SKM-1 (cell line): ENCODE measurements at regions not wholly inside any gene's neighbourhood (a gene's known extent, or its start where the extent isn't known, plus 50 kb on each side); places are given as distances from the start of the nearest gene placed in this dataset.

ENCODE experiments used
- DNase-seq: peaks from one replicate; lab custom pipeline; 2025; ENCODE audit not compliant: unreplicated experiment; lab: John Stamatoyannopoulos, UW

- no peak for DNase-seq
Measured at GRCh38 chr22:49373801-49374226, 453.9 kb downstream of the BRD1 start.

DNA sequence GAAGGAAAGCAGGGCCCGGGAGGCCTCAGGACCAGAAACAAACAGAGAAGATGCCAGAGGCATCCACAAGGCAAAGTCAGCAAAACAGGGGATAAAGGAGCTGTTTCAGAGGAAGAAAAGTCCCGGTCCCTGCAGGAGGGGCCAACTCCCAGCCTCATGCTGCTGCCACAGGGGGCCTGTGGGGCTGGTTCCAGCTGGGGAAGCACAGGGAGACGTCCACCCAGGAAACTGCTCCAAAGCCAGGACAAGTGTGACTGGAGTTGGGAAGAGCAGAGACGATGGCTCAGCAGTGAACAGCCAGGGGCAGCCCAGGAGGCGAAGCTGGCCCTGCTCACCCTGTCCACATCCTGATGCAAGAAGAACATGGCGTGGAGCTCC is 454.4 kb downstream of the BRD1 start:
- DNase-seq = no peak

GRCh38 chr22:49372530-49373288 is 455.0 kb downstream of the BRD1 start:
- no peak for DNase-seq

GRCh38 chr22:49372111-49372529 is 455.6 kb downstream of the BRD1 start:
- no peak for DNase-seq

DNA sequence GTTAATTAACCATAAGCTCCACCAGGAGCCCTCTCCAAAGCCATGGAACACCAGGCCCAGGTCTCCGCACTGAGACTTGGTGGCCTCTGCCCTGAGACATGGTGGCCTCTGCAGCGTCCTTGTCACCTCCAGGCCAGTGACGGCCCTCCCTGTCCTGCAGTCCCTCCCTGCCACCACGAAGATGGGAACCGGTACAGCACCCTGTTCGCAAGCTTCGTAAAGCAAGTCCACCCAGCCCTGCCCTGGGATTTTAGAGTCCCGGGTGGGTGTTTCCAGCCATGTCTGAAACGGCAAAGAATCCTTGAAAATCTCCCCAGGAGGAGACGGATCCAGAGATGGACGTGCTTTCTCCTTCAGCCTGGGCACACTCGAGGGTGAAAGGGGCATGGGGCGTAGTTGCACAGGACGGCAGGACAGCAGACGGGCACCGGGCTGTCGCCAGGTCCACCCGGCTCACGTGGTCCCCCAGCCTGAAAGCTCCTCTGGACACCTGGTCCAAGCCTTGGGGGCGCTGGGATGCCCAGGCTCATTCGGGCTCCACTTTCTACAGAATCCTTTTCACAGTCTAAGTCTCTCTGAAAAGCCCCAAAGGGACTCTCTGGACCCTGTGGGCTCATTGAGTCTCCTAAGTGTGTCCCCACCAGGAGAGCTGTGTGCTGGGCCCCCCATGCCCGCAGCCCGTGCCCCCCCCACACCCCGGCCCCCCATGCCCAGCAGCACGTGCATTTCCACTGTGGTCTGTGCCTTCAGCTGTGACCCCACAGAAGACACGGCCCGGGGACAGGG is 456.2 kb downstream of the BRD1 start:
- no peak for DNase-seq

GRCh38 chr22:49370627-49371301 is 456.9 kb downstream of the BRD1 start:
- DNase-seq = no peak

DNA sequence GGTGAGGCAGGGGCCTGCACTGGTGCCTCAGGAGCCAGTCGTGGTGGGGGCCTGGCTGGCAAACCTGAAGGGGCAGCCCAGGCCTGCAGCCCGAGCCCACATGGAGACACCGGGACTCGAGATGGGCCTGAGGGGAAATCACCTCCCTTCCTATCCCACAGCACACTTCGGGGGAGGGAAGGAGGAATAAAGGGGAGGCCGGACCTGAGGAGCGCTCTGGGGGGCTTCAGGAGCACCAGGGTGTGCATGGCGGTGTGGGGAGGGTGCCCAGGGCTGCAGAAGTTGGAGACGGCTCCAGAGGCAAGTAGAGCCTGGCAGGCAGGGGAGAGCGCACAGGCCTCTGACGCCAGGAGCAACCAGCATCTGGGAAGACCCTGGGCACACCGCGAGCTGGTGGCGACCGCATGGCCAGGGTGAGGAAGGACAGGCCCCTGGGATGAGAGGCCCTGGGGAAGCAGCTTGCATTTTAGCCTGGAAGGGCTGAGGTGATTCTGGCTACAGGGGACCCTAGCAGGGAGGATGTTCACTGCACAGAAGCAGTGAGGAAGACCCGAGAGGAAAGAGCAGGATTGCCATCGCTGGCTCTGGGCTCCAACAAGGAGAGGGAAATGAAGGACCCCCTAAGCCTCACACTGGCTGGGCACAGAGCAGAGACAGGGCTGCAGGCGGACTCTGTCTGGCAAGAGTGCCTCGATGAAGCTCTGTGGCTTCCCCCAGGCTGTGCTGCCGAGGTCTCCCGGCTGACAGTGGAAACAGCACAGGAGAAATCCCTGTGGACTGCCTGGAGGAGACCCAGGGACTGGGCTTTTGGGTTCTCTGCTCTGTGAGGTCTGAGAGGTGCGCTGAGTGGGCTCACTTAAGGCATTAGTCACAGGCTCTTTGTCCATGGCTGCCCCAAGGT is 457.7 kb downstream of the BRD1 start:
- no peak for DNase-seq

DNA sequence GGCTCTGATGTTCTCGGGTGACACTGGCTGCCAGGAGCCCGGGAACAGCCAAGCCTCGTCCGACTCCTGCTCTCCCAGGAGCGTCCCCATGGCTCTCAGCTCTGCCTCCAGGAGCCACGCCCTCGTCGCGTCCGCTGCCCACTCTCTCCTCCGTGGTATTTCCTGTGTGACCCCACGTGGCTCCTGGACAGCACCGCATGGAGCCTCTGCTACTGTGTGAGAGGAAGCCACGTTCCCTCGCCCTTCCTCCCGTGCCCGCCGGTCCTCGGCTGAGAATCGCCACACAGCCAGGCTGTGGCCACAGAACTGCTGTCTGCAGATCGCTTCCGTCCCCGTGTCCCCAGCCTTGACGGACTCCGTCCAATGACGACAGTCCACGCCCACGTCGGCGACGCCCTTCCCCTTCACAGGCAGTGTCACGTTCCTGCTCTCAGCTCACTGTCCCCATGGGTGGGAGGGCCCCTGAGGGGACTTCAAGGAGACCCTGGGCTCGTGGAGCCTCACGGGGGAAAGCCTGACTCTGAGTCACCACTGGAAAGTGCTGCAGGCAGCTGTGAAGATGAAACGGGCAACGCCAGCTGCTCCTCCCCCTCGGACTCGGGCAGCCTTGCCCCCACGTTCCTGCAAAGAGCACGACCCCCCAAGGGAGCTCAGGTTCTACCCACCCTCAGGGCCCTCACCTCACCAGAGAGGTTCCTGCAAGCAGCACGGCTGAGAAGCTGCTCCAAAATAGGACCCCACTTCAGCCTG is 458.5 kb downstream of the BRD1 start:
- no peak for DNase-seq

GRCh38 chr22:49368221-49368975 is 459.3 kb downstream of the BRD1 start:
- no peak for DNase-seq

DNA sequence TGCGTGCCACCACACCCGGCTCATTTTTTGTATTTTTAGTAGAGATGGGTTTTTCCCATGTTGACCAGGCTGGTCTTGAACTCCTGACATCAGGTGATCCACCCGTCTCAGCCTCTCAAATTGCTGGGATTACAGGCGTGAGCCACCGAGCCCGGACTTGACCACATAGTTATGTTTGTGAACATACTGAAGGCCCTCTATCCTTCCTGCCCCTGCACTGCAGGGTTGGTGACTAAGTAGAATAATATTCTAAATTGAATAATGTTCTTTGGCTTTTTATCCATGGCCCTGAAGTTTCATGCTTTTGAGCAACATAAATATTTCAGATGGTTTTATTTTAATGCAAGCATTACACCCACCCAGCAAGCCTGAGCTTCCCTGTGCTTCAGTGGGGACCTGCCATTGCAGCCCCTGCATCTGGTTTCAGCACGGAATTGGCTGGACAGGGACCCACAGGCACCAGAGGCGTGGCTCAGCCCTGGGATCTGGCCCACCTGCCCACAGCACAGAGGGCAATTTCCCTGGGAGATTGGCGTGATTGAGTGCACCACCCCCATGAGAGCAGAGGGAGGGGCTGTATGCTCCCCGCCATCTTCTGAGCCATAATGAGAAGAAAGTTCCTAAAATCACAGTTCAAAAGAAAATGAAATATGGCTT is 460.5 kb downstream of the BRD1 start:
- DNase-seq = no peak

GRCh38 chr22:49366437-49366836 is 461.2 kb downstream of the BRD1 start:
- no peak for DNase-seq

- DNase-seq = no peak
Measured at GRCh38 chr22:49365910-49366309, 461.8 kb downstream of the BRD1 start.

DNA sequence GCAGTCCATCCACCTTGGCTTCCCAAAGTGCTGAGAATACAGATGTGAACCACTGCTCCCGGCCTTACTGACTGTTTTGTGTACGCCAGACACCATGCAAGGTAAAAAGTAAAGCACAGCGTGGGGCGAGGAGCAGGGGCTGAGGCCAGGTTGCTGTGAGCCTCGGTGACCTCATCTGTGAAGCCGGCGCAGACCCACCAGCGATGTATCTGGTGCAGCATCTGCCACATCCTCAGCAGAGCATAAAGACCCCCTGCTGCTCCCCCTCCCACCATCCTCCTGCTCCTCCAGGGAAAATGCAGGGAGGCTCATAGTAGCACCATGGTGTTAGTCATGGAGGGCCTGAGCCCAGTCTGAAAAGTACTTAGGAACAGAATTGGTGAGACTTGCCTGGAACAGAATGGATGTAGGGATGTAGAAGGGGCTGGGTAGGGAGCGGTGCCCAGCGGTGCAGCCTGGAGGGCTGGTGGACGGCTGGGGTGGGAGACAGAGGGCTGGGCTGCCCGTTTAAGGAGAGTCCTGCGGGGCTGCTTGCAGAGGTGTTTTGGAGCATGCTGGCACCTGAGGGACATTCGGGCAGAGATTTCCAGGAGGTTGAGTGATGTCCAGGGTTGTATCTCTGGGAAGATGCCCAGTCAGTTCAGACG is 462.4 kb downstream of the BRD1 start:
- no peak for DNase-seq

DNA sequence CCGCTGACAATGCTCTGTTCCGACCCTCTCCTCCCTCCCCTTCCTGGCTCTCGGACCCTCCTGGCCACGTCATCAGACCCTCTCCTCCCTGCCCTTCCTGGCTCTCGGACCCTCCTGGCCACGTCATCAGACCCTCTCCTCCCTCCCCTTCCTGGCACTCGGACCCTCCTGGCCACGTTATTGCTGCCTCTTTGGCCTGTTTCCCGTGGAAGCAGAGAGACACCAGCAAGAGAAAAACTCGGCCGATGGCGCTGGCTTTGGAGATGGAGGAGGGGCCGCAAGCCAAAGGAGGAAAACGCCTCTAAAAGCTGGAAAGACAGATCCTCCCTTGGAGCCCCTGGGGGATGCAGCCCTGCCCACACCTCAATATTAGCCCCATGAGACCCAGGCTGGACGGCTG is 463.3 kb downstream of the BRD1 start:
- no peak for DNase-seq

- no peak for DNase-seq
Measured at GRCh38 chr22:49363526-49364230, 464.0 kb downstream of the BRD1 start.

DNA sequence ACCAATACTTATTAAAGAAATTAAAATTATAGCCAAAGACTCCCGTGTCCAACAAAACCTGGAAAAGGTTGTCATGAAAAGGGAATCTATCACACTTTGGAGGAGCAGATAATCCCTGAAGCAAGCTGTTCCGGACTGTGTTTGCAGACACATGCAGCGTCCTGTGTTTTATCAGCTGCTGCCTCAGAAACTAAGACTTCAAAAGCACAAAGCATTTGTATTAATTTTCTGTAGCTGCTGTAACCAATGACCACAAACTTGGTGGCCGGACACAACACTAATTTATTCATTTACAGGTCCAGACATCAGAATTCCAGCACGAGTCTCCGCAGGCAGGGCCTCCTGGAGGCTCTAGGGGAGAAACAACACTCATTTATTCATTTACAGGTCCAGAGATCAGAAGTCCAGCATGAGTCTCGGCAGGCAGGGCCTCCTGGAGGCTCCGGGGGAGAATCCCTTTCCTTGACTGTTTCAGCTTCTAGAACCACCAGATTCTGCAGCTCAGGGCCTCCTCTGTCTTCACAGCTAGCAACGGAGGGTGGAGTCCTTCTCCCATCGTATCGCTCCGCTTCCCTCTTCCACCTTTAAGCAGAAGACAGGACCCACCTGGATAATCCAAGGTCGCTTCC is 465.3 kb downstream of the BRD1 start:
- no peak for DNase-seq

- DNase-seq = no peak
Measured at GRCh38 chr22:49361164-49361563, 466.5 kb downstream of the BRD1 start.
